GM12892 (cell line): ENCODE measurements at regions not wholly inside any gene's neighbourhood (a gene's known extent, or its start where the extent isn't known, plus 50 kb on each side); places are given as distances from the start of the nearest gene placed in this dataset.
"Not testable (repeated sequence)": the region's sequence is repeated elsewhere in the genome, so short reads cannot be mapped to it uniquely, and the experiment has no call there.

Experiments used
- POLR2A ChIP-seq: IDR thresholded peaks from 2 replicates; pipeline ENCODE4 v1.6.1; 2011; ENCODE audit warnings: low read depth, low read length, control low read depth
- POLR2AphosphoS5 ChIP-seq: IDR thresholded peaks from 2 replicates; pipeline ENCODE4 v1.6.1; 2011; ENCODE audit warnings: low read depth, low read length, control low read depth
- TAF1 ChIP-seq: IDR thresholded peaks from 2 replicates; pipeline ENCODE4 v1.6.1; 2011; ENCODE audit warnings: low read depth, mild to moderate bottlenecking, control low read depth, low read length, borderline replicate concordance

DNA sequence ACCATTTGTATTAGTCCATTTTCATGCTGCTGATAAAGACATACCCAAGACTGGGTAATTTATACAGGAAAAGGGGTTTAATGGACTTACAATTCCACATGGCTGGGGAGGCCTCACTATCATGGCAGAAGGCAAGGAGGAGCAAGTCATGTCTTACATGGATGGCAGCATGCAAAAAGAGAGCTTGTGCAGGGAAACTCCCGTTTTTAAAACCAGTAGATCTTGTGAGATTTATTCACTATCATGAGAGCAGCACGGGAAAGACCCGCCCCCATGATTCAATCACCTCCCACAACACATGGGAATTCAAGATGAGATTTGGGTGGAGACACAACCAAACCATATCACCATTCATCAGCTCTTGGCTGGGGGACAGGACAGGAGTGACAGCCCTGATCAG, 189.0 kb downstream of the UACA start:
- TF ChIP-seq POLR2A, TAF1, POLR2AphosphoS5: not testable (repeated sequence)
